ENCODE measurements at regions not wholly inside any gene's neighbourhood (a gene's known extent, or its start where the extent isn't known, plus 50 kb on each side); places are given as distances from the start of the nearest gene placed in this dataset.

DNA sequence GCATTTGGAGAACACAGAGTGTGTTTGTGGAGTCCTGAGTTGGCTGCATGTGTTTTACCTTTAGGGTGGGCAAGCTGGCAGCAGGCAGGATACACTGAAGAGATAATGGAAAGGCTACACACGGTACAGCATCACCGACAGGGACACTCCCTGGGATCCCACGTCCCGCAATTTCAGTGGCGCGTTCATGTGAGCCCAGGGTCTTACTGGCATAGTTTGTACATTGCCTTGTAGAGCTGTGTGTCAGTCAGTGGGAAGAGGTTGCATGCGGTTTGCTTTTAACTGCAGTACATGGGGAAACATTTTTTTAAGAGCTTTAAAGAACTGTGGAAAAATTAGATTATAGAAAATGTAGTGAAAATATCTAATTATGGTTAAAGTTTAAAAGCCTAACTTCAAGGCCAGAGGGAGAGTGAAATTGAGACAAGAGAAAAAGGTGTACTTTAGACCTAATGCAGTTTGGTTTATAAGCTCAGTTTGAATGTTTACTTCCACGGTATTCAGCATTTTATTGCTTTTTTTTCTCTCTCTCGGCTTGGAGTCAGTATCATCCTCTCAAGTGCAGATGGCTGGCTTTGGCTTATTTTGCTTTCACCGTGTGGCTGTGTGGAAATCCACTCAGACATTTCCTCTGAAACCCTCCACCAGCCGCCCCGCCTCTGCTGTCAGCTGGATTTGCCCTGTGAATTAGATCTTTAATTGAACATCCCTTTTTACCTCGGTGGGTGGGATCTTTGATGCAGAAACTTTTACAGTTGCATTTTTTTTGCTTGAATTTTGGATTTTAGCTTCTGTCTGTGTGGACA lies 364.2 kb upstream of the COBL start:
- no peak for DNase-seq

DNA sequence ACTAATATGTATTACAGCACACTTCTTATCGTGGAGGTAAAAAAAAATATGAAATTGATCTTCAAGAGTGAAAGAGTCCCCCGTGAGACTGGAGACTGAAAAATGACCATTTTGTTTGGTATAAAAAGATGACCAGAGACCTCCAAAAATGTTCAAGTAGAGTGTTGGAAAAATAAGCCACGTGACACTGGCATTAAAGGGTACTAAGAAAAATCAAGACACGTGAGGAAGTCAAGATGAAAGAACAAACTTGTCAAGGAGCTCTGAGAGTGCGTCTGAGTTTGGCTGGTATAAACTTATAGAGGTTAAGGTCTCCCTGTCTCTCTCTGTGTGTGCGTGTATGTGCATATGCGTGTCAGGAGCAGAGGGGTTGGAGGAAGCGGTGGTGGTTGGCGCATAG lies 362.7 kb upstream of the COBL start:
- no peak for DNase-seq

DNA sequence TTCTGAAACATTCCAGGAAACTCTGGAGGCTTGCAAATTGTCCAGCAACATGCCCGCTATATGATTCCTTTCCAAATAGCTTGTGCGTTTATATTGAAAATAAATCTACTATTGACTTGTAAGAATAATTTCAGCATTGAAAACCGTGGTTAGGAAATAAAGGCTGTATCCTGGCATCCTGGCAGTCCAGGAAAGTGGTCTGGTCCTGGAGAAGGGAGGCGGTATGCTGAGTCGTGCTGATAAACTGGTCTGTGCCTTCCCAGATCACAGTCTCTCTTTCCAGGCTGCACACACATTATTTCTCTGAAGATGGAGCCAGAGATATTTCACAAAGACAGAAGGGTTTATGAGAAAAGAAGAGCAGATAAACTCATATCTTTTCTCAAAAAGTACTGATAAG lies 350.1 kb upstream of the COBL start:
- no peak for DNase-seq

DNA sequence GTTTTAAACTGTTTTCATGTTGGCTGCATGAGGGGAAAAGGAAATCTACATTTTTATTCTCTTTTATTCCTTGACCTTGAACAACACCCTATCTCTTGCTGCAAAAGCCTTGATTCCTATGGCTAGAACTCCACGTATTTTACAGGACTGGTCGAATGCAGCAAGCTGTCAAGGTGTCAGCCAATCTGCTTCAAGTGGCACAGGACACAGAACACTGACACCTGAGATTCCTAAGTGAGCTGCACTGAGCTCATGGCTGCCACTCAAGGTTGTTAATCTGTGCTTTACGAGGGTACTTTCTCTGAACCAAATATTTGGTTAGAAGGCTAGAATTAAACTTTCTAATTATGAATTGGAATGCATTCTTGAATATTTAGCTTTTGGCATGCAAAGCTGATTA lies 349.7 kb upstream of the COBL start:
- DNase-seq: peak; percentile 29

DNA sequence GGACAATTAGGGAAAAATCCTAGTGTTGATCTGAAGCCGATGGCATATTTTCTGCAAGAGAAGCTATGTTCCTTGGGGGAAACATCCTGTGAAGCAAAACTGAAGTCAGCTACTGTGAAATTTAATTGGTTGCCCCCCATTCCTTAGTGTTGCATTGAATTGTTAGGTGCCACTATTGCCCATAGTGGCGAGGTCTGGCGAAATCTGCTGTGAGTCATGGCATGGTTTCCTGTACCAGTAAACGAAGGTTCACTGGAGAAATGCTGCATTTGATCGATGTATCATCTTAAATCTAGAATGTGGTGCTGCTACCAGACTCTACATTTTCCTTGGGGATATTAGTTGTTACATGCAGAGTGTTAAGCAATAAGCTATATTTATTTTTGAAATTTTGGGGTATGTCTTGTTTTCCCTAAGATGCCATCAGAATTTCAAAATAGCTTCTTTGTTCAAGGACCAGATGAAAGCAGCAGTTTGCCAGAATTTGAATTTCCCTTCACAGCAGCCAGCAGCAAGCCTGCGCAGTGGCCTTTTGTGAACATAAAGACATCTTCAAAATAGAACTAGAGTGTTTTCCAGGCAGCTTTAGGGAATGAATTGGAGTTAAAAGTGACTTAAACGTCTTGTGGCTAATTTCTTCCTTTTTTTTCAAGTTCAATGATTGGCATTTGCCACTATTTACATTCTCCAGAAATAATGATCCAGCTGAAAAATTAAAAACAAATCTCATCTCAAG lies 348.6 kb upstream of the COBL start:
- DNase-seq: no peak

DNA sequence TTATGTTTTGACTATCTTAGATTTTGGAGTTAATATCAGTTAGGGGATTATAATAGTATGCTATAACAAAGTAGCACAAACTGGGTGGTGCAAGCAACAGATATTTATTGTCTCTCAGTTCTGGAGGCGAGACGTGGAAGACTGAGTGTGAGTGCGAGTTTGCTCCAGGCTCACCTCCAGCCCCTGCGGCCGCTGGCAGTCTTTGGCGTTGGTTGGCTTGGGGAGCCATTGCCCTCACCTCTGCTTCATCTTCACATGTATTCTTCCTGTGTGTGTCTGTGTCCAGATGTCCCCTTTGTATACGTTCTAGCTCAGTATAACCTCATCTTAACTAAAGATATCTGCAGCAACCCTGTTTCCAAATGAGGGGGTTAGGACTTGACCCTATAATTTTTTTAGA lies 343.9 kb upstream of the COBL start:
- DNase-seq: no peak

DNA sequence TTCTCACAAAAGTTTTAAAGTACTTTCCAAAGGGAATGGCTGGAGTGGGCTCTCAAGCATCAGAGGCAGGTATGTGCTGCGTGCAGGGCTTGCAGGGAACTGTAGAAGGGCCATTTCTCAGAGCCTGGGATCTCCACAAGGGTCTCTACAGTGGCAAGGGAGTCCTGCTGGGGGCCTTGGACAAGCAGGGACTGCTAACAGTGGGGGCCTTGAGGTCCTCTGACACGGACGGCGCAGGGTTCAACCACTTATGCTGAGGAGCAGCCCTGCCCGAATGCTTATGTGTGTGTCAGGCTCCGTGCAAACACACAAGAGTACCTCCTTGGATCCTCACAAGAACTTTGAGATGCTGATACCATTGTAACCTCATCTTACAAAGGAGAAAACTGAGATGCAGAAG lies 342.1 kb upstream of the COBL start:
- DNase-seq: no peak

DNA sequence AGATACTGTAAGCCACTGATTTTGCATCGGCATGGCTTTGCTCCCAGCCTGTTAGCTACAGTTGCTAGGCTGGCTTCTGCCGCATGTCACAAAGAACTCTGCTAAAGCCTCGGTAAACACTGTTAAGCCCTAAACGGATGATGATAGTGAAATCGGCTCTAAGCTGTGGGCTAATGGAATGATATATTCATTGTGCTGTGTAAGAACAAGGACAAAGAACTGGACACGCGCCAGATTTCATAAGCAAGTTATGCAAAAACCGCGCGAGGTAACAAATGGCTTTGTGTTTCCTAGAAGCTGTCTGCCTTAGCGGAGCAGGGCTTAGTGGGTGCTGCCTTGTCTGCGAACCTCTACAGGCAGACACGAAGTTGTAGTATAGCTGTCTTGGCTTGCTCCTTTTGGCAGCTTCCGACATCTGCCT lies 331.3 kb upstream of the COBL start:
- DNase-seq: no peak

DNA sequence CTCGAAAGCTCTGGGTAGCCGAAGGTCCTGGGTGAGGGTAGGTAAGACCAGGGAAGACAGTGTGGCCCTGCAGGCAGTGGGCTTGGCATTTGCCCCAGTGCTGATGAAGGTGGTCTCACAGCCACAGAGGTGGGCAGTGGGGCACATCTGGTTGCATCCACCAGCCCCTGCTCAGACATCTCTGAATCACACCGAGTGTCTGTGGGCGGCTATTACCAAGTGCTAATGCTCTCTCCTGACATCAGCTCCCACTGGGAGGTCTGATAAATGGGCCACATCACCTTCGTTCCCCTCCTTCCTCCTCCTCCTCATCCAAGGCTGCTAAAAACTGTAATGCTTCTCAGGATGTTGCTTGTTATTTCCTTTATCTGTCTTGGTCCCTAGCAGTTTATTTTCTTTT lies 330.9 kb upstream of the COBL start:
- DNase-seq: no peak

DNA sequence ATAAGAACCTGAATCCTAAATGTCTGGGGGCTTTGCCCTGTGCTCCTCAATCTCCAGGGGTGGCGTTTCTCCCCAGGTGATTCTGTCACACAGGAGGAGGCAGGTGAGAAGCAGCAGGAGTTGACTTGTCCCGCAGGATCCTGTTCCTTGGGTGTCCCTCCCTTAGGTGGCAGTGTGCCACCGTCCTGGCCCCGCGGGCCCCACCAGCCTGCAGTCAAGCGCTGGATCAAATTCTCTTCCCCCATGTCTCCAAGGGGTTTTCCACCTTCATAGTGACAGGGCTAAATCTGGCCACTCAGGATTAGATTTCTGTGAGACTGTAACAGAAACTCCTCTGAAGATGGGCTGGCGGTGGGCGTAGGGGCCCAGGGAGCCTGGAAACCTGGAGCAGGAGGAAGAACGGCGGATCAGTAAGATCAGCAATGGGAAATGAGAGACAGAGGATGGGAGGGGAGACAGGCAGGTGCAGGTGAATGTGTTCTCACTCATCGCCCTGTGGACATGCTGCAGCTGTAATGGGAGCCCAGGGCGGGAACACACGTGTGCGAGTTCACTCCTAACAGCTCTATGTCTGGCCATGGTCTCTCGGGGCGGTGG lies 329.2 kb upstream of the COBL start:
- peak; percentile 17 for DNase-seq

DNA sequence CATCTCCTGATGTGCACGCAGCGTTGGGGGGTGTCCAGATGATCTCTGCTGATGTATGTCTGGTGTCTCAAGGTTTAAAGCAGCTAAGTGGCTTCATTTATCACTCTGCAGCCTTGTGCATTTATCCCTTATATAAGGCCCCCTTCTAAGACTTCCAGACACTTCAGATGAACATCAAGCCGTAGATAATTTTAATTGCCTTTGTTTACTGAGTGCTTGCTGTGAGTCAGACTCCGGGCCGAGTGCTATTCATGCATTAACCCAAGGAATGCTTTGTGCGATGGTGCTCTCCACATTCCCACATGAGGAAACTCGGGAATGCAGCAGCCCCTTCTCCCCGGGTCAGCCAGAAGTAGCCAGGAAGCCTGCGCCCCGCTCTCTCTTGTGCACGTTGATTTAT lies 328.6 kb upstream of the COBL start:
- no peak for DNase-seq

DNA sequence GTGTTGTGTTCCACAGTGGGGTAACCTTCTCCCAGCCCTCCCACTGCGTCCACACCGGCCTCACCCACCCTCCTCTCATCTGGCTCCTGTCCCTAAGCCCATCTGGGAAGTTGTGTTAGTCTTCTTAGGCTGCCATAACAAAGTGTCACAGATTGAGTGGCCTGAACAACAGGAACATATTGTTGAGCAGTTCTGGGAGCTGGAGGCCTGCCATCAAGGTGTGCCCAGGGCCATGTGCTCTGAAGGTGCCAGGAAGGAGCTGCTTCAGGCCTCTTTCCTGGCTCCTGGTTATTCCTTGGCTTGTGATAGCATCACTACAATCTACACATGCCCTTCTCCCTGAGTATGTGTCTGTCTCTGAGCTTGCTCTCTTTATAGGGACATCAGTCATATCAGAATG lies 327.6 kb upstream of the COBL start:
- DNase-seq: no peak

DNA sequence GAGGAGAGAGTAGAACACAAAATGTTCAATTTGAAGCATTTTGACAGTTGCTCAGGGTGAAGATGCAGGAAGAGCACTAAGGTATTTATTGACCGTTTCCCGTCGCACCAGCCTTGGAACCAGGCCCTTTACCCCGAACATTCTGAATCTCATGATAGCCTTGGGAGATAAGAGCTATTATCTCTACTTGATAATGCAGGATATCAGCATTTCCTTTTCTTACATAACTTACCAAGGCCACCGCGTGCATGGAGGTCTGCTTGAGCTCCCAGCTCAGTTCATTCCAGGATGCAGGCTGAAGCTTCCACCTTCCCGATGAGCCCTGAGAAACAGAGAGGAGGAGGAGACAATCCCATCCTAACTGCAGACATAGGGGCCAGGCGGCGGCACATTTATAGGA lies 324.2 kb upstream of the COBL start:
- DNase-seq: no peak

DNA sequence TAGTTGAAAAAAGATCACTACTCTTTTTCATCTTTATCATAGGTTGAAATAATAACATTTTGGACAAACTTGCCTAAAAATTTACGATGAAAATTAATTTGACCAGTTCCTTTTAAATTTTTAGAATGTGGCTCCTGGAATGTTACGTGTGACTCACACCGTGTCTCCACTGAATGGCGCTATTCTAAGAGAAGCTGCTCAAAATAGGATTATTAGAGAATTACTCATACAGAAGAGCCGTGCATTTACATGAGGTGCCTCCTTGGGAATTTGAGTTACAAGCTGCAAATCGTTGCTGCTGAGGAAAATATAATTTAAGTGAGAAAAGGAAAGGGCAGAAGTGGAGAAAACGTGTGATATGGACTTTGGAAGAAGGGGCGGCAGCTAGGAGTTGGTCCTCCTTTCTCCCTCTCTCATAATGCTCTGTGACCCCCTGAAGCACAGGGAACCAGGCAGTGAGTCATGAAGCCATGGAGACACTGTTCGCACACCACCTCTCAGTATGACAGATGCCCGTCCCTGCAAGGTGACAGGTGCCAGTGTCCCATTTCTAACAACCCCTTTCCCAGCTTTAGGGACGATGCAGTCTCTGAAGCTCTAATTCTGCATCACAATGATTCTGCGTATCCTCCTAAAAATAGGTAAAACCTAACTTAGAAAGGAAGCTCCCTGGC lies 323.2 kb upstream of the COBL start:
- no peak for DNase-seq

DNA sequence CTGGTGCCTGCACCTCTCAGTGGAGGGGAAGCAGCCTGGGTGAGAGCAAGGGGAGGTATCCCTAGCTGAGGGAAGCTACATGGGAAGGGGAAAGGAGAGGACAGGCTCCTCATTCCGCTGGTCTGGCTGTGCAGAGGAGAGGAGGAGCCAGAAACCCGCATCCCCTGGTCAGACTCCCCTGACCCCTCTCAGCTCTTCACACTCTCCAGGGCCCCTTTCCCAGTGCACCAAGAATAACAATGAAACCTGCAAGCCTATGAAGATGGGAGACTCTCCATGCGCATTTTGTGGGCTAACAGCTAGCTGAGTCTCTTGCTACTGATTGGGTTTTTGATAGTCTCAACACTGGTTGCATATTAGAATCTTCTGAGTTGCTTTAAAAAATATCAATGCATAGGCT lies 319.9 kb upstream of the COBL start:
- no peak for DNase-seq

DNA sequence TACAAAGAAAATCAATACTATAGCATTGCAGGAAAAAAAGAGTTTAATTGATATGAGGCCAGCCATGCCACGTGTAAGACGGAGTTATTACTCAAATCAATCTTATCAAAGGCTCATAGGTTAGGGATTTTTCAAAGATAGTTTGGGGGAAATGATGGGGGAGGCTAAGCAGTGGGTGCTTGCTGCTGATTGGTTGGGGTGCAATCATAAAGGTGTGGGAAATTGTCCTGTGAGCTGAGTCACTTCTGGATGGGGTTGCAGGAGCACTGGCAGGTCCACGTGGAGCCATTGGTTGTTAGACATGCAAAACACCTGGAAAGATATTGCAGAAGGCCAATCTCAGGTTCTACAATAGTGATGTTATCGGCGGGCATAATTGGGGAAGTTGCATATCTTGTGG lies 319.2 kb upstream of the COBL start:
- no peak for DNase-seq

DNA sequence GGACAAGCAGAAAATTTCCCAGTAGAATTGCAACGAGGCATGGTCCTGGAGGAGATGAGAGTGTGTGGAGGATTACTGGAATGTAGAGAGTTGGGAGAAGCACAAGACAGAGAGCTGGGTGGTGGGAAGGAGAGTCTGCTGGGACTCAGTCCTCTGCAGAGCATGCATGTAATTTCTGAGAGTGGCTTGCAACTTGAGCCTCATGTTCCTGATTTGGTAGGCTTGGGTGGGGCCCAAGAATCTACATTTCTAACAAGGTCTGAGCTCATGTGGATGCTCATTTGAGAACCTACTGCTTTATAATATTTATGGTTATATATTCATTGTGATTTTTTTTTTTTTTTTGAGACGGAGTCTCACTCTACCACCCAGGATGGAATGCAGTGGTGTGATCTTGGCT lies 317.9 kb upstream of the COBL start:
- no peak for DNase-seq

DNA sequence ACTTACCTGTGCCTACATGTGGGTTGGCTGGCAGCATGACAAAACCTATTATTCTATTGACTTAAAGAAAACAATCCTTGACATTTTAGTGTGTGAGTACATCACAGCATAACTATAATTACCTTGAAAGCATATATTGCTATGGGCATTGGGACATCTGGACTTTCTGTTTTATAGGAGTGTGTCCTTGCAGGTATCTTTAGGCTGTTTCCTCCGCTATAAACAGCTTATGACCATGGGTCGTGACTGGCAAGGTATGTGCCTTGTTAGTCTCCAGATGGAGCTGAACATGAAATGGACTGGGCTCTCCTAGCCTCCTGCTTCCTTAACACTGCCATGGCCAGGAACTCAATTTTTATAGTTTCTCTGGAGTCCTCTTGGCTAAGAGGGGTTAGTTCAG lies 317.4 kb upstream of the COBL start:
- no peak for DNase-seq

DNA sequence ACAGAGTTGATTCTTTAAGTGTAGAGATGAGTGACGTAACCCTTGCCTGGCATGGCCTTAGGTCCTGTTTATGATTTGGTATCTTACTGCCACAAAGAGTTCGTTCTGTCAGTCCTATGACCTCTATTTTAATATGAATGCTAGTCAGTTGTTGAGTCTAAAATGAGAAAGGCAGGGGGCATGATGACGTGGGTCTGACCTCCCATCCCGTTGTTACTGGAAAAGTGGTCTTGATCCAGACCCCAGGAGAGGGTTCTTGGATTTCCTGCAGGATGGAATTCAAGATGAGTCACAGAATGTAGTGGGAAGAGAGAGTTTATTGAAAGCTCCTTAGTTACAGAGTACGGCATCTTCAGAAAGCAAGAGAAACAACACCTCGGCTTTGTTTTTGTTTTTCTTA lies 317.0 kb upstream of the COBL start:
- no peak for DNase-seq

DNA sequence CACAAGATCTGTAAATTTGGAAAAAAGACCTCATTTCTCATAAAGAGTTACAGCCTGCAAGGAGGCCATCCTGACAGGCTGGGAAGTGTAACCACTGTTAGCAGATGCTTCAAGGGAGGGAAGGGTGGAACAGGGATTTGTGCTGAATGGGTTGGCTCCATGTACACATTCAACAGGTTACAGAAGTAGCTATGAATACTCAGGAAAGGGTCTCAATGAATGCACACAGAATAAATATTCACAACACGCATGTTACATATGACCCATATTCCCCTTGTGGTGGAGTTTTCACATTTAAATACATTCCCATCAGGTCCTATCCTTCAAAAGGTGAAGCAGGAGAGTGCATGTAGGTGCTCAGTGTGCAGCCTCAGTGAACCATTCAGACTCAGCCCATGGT lies 316.4 kb upstream of the COBL start:
- DNase-seq: no peak

DNA sequence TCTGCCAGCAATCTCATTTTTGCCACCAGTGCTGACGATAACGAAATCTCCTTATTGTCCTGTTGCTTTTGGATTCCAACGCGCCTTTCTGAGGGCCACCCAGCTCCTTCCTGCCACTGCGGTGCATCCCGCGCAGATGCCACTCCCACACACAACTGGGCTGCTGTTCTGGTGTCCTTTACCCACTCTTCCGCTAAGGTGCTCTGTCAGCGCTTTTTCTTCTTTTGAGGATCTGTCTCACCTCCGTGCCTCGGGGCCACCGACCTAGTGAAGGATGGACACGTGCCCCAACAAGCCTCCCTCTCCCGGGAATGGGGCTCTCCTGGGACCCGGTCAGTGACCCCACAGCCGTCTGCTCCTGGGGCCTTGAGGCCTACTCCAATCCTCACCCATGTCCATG lies 314.3 kb upstream of the COBL start:
- DNase-seq: no peak

DNA sequence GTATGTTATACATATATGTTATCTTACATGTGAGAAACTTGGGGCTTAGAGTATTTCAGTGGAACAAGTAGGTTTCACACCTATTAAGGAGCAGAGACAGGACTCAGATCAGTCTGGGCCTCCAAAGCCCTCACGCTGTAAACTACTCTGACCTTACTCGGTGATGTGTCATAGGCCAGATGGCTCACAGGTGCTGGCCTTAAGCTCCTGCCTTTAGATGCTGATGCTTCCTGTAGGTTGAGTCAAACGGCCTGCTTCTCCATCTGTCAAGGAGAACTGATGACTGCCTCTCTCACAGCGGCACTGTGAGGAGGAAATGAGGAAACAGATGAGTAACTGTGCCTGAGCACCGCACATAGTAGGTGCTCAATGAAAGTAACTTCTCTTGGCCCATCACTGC lies 312.6 kb upstream of the COBL start:
- no peak for DNase-seq

DNA sequence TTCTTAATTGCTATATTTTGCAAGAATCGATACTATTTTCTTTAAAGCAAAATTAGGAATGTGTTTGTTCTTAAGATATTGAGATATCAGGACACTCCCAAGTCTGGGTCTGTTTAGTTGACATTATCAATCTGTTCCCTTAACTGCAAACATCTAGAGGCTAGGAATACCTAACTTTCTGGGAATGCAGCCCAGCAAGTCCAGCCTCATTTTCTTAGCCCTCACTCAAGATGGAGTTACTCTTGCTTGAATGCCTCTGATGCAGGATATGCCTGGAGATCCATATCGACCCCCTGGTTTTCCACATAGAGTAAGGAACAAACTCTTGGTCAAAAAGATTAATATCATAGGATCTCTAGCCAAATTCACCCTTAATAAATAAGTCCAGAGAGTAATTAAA lies 305.3 kb upstream of the COBL start:
- no peak for DNase-seq
